Neural cell (in vitro differentiated cells): ENCODE measurements at regions not wholly inside any gene's neighbourhood (a gene's known extent, or its start where the extent isn't known, plus 50 kb on each side); places are given as distances from the start of the nearest gene placed in this dataset.

Experiments used
- H2AFZ ChIP-seq: fragments of 200-600, 300-800 bp; sonication (generic), shearing (Covaris generic); 2 replicates; pipeline ENCODE4 v1.6.0; 2014; ENCODE audit warnings: low read depth, mild to moderate bottlenecking, antibody characterized with exemption, low read length, moderate library complexity
- H3F3A ChIP-seq: fragments of 200-600 bp; shearing (Covaris generic); 2 replicates; pipeline ENCODE4 v1.6.1; 2016; ENCODE audit warnings: mild to moderate bottlenecking, moderate library complexity, mixed read lengths, antibody characterized with exemption, low read length; ENCODE audit not compliant: insufficient read depth, poor library complexity, severe bottlenecking
- H3K27ac ChIP-seq: fragments of 200-600, 300-800 bp; sonication (generic), shearing (Covaris generic); 2 replicates; pipeline ENCODE4 v1.5.1; 2014; ENCODE audit warnings: mild to moderate bottlenecking, low read length, moderate library complexity
- H3K27me3 ChIP-seq: fragments of 300-800, 200-600 bp; sonication (generic), shearing (Covaris generic); 2 replicates; pipeline ENCODE4 v1.6.0; 2014; ENCODE audit warnings: mild to moderate bottlenecking, low read depth, low read length, moderate library complexity; ENCODE audit not compliant: insufficient read depth
- H3K36me3 ChIP-seq: fragments of 300-800, 200-600 bp; sonication (generic), shearing (Covaris generic); 2 replicates; pipeline ENCODE4 v1.5.1; 2014; ENCODE audit warnings: mild to moderate bottlenecking, antibody characterized with exemption, low read length, moderate library complexity; ENCODE audit not compliant: insufficient read depth
- H3K4me2 ChIP-seq: fragments of 300-800, 200-600 bp; sonication (generic), shearing (Covaris generic); 2 replicates; pipeline ENCODE4 v1.6.0; 2014; ENCODE audit warnings: mild to moderate bottlenecking, low read length
- H3K4me3 ChIP-seq: fragments of 300-800, 200-600 bp; sonication (generic), shearing (Covaris generic); 2 replicates; pipeline ENCODE4 v1.5.1; 2014; ENCODE audit warnings: mild to moderate bottlenecking, low read length, moderate library complexity
- H3K79me2 ChIP-seq: fragments of 200-600 bp; shearing (Covaris generic); replicated peaks from 2 replicates; pipeline ENCODE4 v1.6.0; 2014; ENCODE audit warnings: mild to moderate bottlenecking, low read length, moderate library complexity; ENCODE audit not compliant: insufficient read depth
- H3K9ac ChIP-seq: fragments of 300-800, 200-600 bp; sonication (generic), shearing (Covaris generic); 2 replicates; pipeline ENCODE4 v1.6.1; 2016; ENCODE audit warnings: mild to moderate bottlenecking, low read length, mixed read lengths
- H3K9me2 ChIP-seq: fragments of 200-600 bp; shearing (Covaris generic); 2 replicates; pipeline ENCODE4 v1.6.1; 2016; ENCODE audit warnings: mild to moderate bottlenecking, low read length, mixed read lengths; ENCODE audit not compliant: insufficient read depth
- H3K9me3 ChIP-seq: fragments of 200-600, 300-800 bp; sonication (generic), shearing (Covaris generic); 2 replicates; pipeline ENCODE4 v1.6.1; 2016; ENCODE audit warnings: mild to moderate bottlenecking, mixed run types, low read length, moderate library complexity, mixed read lengths
- H4K20me1 ChIP-seq: fragments of 200-600 bp; shearing (Covaris generic); 2 replicates; pipeline ENCODE4 v1.6.1; 2016; ENCODE audit warnings: mild to moderate bottlenecking, mixed run types; ENCODE audit not compliant: insufficient read depth
- CTCF ChIP-seq: fragments of 450-650 bp; IDR thresholded peaks from 2 replicates; pipeline ENCODE4 v1.5.1; 2014; ENCODE audit warnings: antibody characterized with exemption, mild to moderate bottlenecking, moderate library complexity; ENCODE audit not compliant: poor library complexity, severe bottlenecking
- EP300 ChIP-seq: fragments of 450-650 bp; conservative IDR thresholded peaks from 2 replicates; pipeline ENCODE4 v1.6.1; 2014; ENCODE audit warnings: antibody characterized with exemption, mild to moderate bottlenecking, moderate library complexity; ENCODE audit not compliant: poor library complexity, severe bottlenecking
- EZH2 ChIP-seq: fragments of 200-600, 300-800 bp; shearing (Covaris generic), sonication (generic); IDR thresholded peaks from 2 replicates; pipeline ENCODE4 v1.6.1; 2014; ENCODE audit warnings: antibody characterized with exemption, low read length, borderline replicate concordance, mild to moderate bottlenecking; ENCODE audit not compliant: insufficient read depth, poor library complexity, severe bottlenecking
- MXI1 ChIP-seq: fragments of 450-650 bp; conservative IDR thresholded peaks from 2 replicates; pipeline ENCODE4 v1.6.1; 2014; ENCODE audit warnings: antibody characterized with exemption, mild to moderate bottlenecking; ENCODE audit not compliant: poor library complexity, severe bottlenecking
- POLR2AphosphoS5 ChIP-seq: IDR thresholded peaks from 2 replicates; pipeline ENCODE4 v1.6.1; 2012
- RAD21 ChIP-seq: fragments of 450-650 bp; conservative IDR thresholded peaks from 2 replicates; pipeline ENCODE4 v1.6.1; 2014; ENCODE audit warnings: antibody characterized with exemption, mild to moderate bottlenecking, moderate library complexity
- REST ChIP-seq: IDR thresholded peaks from 2 replicates; pipeline ENCODE4 v1.6.1; 2012; ENCODE audit warnings: borderline replicate concordance
- SMC3 ChIP-seq: fragments of 450-650 bp; conservative IDR thresholded peaks from 2 replicates; pipeline ENCODE4 v1.6.1; 2014; ENCODE audit warnings: antibody characterized with exemption, mild to moderate bottlenecking, moderate library complexity; ENCODE audit not compliant: poor library complexity
- TAF1 ChIP-seq: IDR thresholded peaks from 2 replicates; pipeline ENCODE4 v1.6.1; 2012; ENCODE audit warnings: low read depth

GRCh38 chr1:182164273-182164672, 102.8 kb upstream of the ZNF648 start:
- H3K27ac ChIP-seq = no peak overlapping the region

GRCh38 chr1:182163821-182164223, 102.3 kb upstream of the ZNF648 start:
- Histone ChIP-seq H3F3A (no peaks in the 10 kb centered on the region), H4K20me1 (no peaks in the 10 kb centered on the region), H3K9me2 (no peaks in the 10 kb centered on the region), H3K4me3 (no peak overlapping the region), H3K9ac (no peak overlapping the region), H3K4me2 (no peak overlapping the region), H3K27ac (no peak overlapping the region), H3K27me3 (no peaks in the 10 kb centered on the region), H3K79me2 (no peaks in the 10 kb centered on the region), H3K9me3 (no peaks in the 10 kb centered on the region), H2AFZ (no peak overlapping the region), H3K36me3 (no peaks in the 10 kb centered on the region)
- TF ChIP-seq TAF1 = no peak
- TF ChIP-seq REST = no peak
- TF ChIP-seq CTCF = no peak
- TF ChIP-seq RAD21 = no peak
- no peak for TF ChIP-seq MXI1
- TF ChIP-seq EZH2 = no peak

More at GRCh38 chr1:182164273-182164672, 102.8 kb upstream of the ZNF648 start:
- H3K36me3 ChIP-seq = no peaks in the 10 kb centered on the region
- no peaks in the 10 kb centered on the region for H4K20me1 ChIP-seq
- H3K79me2 ChIP-seq = no peaks in the 10 kb centered on the region
- no peak overlapping the region for H2AFZ ChIP-seq
- no peak overlapping the region for H3K4me2 ChIP-seq
- H3K9me2 ChIP-seq = no peaks in the 10 kb centered on the region
- H3K9me3 ChIP-seq = no peaks in the 10 kb centered on the region
- H3K9ac ChIP-seq = no peak overlapping the region
- no peaks in the 10 kb centered on the region for H3F3A ChIP-seq
- TF ChIP-seq SMC3 (no peak), REST (no peak), MXI1 (no peak), CTCF (no peak), TAF1 (no peak), EP300 (no peak), EZH2 (no peak), POLR2AphosphoS5 (no peak), RAD21 (no peak)
- no peaks in the 10 kb centered on the region for H3K27me3 ChIP-seq
- H3K4me3 ChIP-seq = no peak overlapping the region
